SK-N-SH (cell line): ENCODE measurements at regions not wholly inside any gene's neighbourhood (a gene's known extent, or its start where the extent isn't known, plus 50 kb on each side); places are given as distances from the start of the nearest gene placed in this dataset.
"Not testable (repeated sequence)": the region's sequence is repeated elsewhere in the genome, so short reads cannot be mapped to it uniquely, and the experiment has no call there.

Experiments used
- CTCF ChIA-PET: fragments of 300-600, 350-600 bp; formaldehyde crosslinking; extraction: SDS; loops from one replicate; lab custom pipeline; 2021; lab: Yijun Ruan, JAX
- POLR2A ChIA-PET: fragments of 350-600 bp; sonication (Branson Sonifier 250); formaldehyde crosslinking; extraction: SDS; loops from one replicate; lab custom pipeline; 2020; ENCODE audit warnings: antibody characterized with exemption, inconsistent platforms; lab: Yijun Ruan, JAX
- DNase-seq: peaks from one replicate; pipeline ENCODE4 v3.0.0; 2012
- H2AFZ ChIP-seq: fragments of 200-600 bp; sonication (generic); 2 replicates; pipeline ENCODE4 v1.8.1; 2016; ENCODE audit warnings: antibody characterized with exemption, mild to moderate bottlenecking, low read depth
- H3F3A ChIP-seq: fragments of 200-600 bp; sonication (generic); replicated peaks from 2 replicates; pipeline ENCODE3; 2016; ENCODE audit warnings: antibody characterized with exemption, mild to moderate bottlenecking; ENCODE audit not compliant: insufficient read depth
- H3K27ac ChIP-seq, 2 experiments: fragments of 200-500 bp in 1 of 2; fragments of 200-600 bp in 1 of 2; sonication (Bioruptor generic) in 1 of 2; sonication (generic), shearing (Covaris generic) in 1 of 2; 2 replicates each; pipeline versions ENCODE4 v1.5.1 to v1.6.1; 2014 to 2016; ENCODE audit warnings: low read depth in 2 of 2, inconsistent platforms in 1 of 2, low read length in 1 of 2, mild to moderate bottlenecking in 1 of 2, mixed read lengths in 1 of 2
- H3K27me3 ChIP-seq: fragments of 200-600 bp; sonication (generic), shearing (Covaris generic); 2 replicates; pipeline ENCODE4 v1.6.1; 2016; ENCODE audit warnings: mixed run types; ENCODE audit not compliant: insufficient read depth
- H3K36me3 ChIP-seq, 2 experiments: fragments of 200-500 bp in 1 of 2; fragments of 200-600 bp in 1 of 2; sonication (Bioruptor generic) in 1 of 2; sonication (generic) in 1 of 2; replicated peaks in 1 of 2; 2 replicates each; pipeline versions ENCODE3 to v1.5.1; 2014 to 2016; ENCODE audit warnings: low read length in 1 of 2, mild to moderate bottlenecking in 1 of 2; ENCODE audit not compliant: insufficient read depth in 2 of 2, control insufficient read depth in 1 of 2
- H3K4me1 ChIP-seq, 2 experiments: fragments of 200-500 bp in 1 of 2; fragments of 200-600 bp in 1 of 2; sonication (Bioruptor generic) in 1 of 2; sonication (generic), shearing (Covaris generic) in 1 of 2; 2 replicates each; pipeline versions ENCODE4 v1.5.1 to v1.6.1; 2014 to 2016; ENCODE audit warnings: low read depth in 1 of 2, low read length in 1 of 2, mixed run types in 1 of 2; ENCODE audit not compliant: insufficient read depth in 2 of 2, control insufficient read depth in 1 of 2
- H3K4me2 ChIP-seq: fragments of 200-600 bp; sonication (generic), shearing (Covaris generic); 2 replicates; pipeline ENCODE4 v1.6.1; 2017; ENCODE audit warnings: mixed run types
- H3K4me3 ChIP-seq, 2 experiments: fragments of 200-500 bp in 1 of 2; fragments of 200-600 bp in 1 of 2; sonication (Bioruptor generic) in 1 of 2; sonication (generic), shearing (Covaris generic) in 1 of 2; 2 replicates each; pipeline versions ENCODE4 v1.5.1 to v1.8.1; 2014 to 2016; ENCODE audit warnings: low read depth in 2 of 2, inconsistent platforms in 1 of 2, low read length in 1 of 2, mild to moderate bottlenecking in 1 of 2, mixed read lengths in 1 of 2, moderate library complexity in 1 of 2
- H3K79me2 ChIP-seq: fragments of 200-600 bp; sonication (generic); 2 replicates; pipeline ENCODE4 v1.8.1; 2017; ENCODE audit warnings: mild to moderate bottlenecking; ENCODE audit not compliant: insufficient read depth
- H3K9ac ChIP-seq: fragments of 200-600 bp; sonication (generic); 2 replicates; pipeline ENCODE4 v1.6.1; 2017; ENCODE audit warnings: mixed run types
- H3K9me2 ChIP-seq: fragments of 200-600 bp; sonication (generic); 2 replicates; pipeline ENCODE4 v1.6.1; 2017; ENCODE audit warnings: mixed run types
- H3K9me3 ChIP-seq: fragments of 200-600 bp; sonication (generic); 2 replicates; pipeline ENCODE4 v1.6.1; 2017; ENCODE audit warnings: mixed run types, mild to moderate bottlenecking, moderate library complexity
- H4K20me1 ChIP-seq: fragments of 200-600 bp; sonication (generic); 2 replicates; pipeline ENCODE4 v1.6.1; 2017; ENCODE audit warnings: mild to moderate bottlenecking, mixed run types; ENCODE audit not compliant: insufficient read depth
- ELF1 ChIP-seq: IDR thresholded peaks from 2 replicates; pipeline ENCODE4 v1.4.0; 2012
- EZH2phosphoT487 ChIP-seq: fragments of 200-600 bp; sonication (generic); IDR thresholded peaks from 2 replicates; pipeline ENCODE4 v1.6.1; 2017; ENCODE audit warnings: low read depth, mixed run types, mild to moderate bottlenecking, antibody characterized with exemption, moderate library complexity, borderline replicate concordance
- FOSL2 ChIP-seq: IDR thresholded peaks from 2 replicates; pipeline ENCODE4 v1.4.0; 2012; ENCODE audit warnings: low read depth, mild to moderate bottlenecking, moderate library complexity, borderline replicate concordance
- IRF3 ChIP-seq: fragments of 150-350 bp; IDR thresholded peaks from 2 replicates; pipeline ENCODE4 v1.6.1; 2016; ENCODE audit warnings: mild to moderate bottlenecking, low read depth, low read length
- MEF2A ChIP-seq: IDR thresholded peaks from 2 replicates; pipeline ENCODE4 v1.4.0; 2012; ENCODE audit warnings: low read depth, borderline replicate concordance
- MXI1 ChIP-seq: IDR thresholded peaks from 2 replicates; pipeline ENCODE4 v1.6.1; 2012; ENCODE audit warnings: mild to moderate bottlenecking, low read depth, low read length, improper control_type of control experiment
- SMC3 ChIP-seq: IDR thresholded peaks from 2 replicates; pipeline ENCODE4 v1.6.1; 2012; ENCODE audit warnings: low read depth, low read length, improper control_type of control experiment
- TCF12 ChIP-seq: IDR thresholded peaks from 2 replicates; pipeline ENCODE4 v1.4.0; 2012
- TEAD4 ChIP-seq: IDR thresholded peaks from 2 replicates; pipeline ENCODE4 v1.4.0; 2012; ENCODE audit warnings: mild to moderate bottlenecking, borderline replicate concordance; ENCODE audit not compliant: insufficient read depth
- YY1 ChIP-seq: IDR thresholded peaks from 2 replicates; pipeline ENCODE4 v1.4.0; 2012; ENCODE audit warnings: low read depth, mild to moderate bottlenecking
- WGBS: methylation state at CpG from one replicate; pipeline ENCODE4 v1.1.6; 2017; ENCODE audit warnings: low lambda C conversion rate; 5-methylcytosine and 5-hydroxymethylcytosine counted together
- TF ChIP-seq, protein P1 (sequence below): fragments of 200-600 bp; sonication (generic); IDR thresholded peaks from 2 replicates; pipeline ENCODE4 v1.6.1; 2017; ENCODE audit warnings: antibody characterized with exemption, mild to moderate bottlenecking, moderate library complexity

GRCh38 chr7:106445366-106445765 is 160.6 kb upstream of the NAMPT start:
- H3K36me3 ChIP-seq, H3K79me2 ChIP-seq, H4K20me1 ChIP-seq, H3F3A ChIP-seq, POLR2A ChIA-PET, DNase-seq, H3K4me1 ChIP-seq, H2AFZ ChIP-seq, H3K9me3 ChIP-seq, H3K9ac ChIP-seq, H3K27ac ChIP-seq, H3K4me3 ChIP-seq, H3K9me2 ChIP-seq, H3K27me3 ChIP-seq, H3K4me2 ChIP-seq: not testable (repeated sequence)
- CTCF ChIA-PET, result interaction anchor here (1.6 kb wide), 1 partner anchor 17 kb away, joined by 4 read pairs; no protein-coding TSS in a partner anchor

GRCh38 chr7:106444068-106444655 is 159.4 kb upstream of the NAMPT start:
- TF ChIP-seq FOSL2, result no peak
- no peak for TF ChIP-seq IRF3
- no peak for TF ChIP-seq ELF1
- no peak for TF ChIP-seq TCF12
- TF ChIP-seq MXI1, result no peak
- no peak for TF ChIP-seq MEF2A
- TF ChIP-seq TEAD4, result no peak
- no peak for TF ChIP-seq YY1
- TF ChIP-seq SMC3, result no peak
- no peak for TF ChIP-seq EZH2phosphoT487
- TF ChIP-seq, protein P1, sequence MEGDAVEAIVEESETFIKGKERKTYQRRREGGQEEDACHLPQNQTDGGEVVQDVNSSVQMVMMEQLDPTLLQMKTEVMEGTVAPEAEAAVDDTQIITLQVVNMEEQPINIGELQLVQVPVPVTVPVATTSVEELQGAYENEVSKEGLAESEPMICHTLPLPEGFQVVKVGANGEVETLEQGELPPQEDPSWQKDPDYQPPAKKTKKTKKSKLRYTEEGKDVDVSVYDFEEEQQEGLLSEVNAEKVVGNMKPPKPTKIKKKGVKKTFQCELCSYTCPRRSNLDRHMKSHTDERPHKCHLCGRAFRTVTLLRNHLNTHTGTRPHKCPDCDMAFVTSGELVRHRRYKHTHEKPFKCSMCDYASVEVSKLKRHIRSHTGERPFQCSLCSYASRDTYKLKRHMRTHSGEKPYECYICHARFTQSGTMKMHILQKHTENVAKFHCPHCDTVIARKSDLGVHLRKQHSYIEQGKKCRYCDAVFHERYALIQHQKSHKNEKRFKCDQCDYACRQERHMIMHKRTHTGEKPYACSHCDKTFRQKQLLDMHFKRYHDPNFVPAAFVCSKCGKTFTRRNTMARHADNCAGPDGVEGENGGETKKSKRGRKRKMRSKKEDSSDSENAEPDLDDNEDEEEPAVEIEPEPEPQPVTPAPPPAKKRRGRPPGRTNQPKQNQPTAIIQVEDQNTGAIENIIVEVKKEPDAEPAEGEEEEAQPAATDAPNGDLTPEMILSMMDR, result no peak
- Histone ChIP-seq H3K9me2 (no peaks in the 10 kb centered on the region), H3K36me3 (peaks cover 0 to 5% of the 10 kb centered on the region in 2 experiments), H3K9me3 (peaks cover 8% of the 10 kb centered on the region), H3K4me2 (no peak overlapping the region), H3K4me3 (no peak overlapping the region), H3K4me1 (no peaks in the 10 kb centered on the region), H3K27ac (no peak overlapping the region), H2AFZ (no peak overlapping the region; the same call in 1 of the 2 replicates), H3F3A (no peaks in the 10 kb centered on the region), H3K79me2 (no peaks in the 10 kb centered on the region), H4K20me1 (no peaks in the 10 kb centered on the region), H3K27me3 (no peaks in the 10 kb centered on the region), H3K9ac (no peak overlapping the region)
- CTCF ChIA-PET, result interaction anchor here (1.6 kb wide), 1 partner anchor 18 kb away, joined by 4 read pairs; no protein-coding TSS in a partner anchor
- WGBS, result 38% methylated on average over 1 of the region's 1 CpG
- no peak for DNase-seq
- POLR2A ChIA-PET, result no interaction called here
